ENCODE measurements at regions not wholly inside any gene's neighbourhood (a gene's known extent, or its start where the extent isn't known, plus 50 kb on each side); places are given as distances from the start of the nearest gene placed in this dataset.
"Not testable (repeated sequence)": the region's sequence is repeated elsewhere in the genome, so short reads cannot be mapped to it uniquely, and the experiment has no call there.

- not testable (repeated sequence) for H3K27ac ChIP-seq (replicated peaks; ENCODE audit: low read length); H3K14ac ChIP-seq (ENCODE audit: low read length); DNase-seq (ENCODE audit: low spot score); H3K79me1 ChIP-seq (ENCODE audit: low read depth, low read length); H3K27me3 ChIP-seq (ENCODE audit: control insufficient read depth in 3 of 3, insufficient read depth in 3 of 3, low read depth in 1 of 3, low read length in 3 of 3); H3K18ac ChIP-seq (ENCODE audit: low read length); H2BK12ac ChIP-seq (ENCODE audit: low read length); H3K4me2 ChIP-seq (ENCODE audit: insufficient read depth, low read length, poor library complexity, severe bottlenecking); H3K23ac ChIP-seq (ENCODE audit: low read depth, low read length, poor library complexity); H2BK5ac ChIP-seq (ENCODE audit: low read length); H4K91ac ChIP-seq (ENCODE audit: low read depth, low read length, poor library complexity); H3K9me3 ChIP-seq (replicated peaks in 1 of 2; ENCODE audit: control insufficient read depth in 2 of 2, insufficient read depth in 1 of 2, low read depth in 1 of 2, low read length in 2 of 2); H2BK15ac ChIP-seq (ENCODE audit: low read length); H3K4me3 ChIP-seq (ENCODE audit: low read length in 2 of 2); H3K9ac ChIP-seq (ENCODE audit: low read depth, low read length, poor library complexity); H3K4ac ChIP-seq (ENCODE audit: low read length); H2AFZ ChIP-seq (ENCODE audit: low read length); H2BK120ac ChIP-seq (ENCODE audit: low read depth, low read length); H2AK5ac ChIP-seq (ENCODE audit: low read depth, low read length); H4K8ac ChIP-seq (ENCODE audit: low read depth, low read length); H3K36me3 ChIP-seq (replicated peaks in 1 of 2; ENCODE audit: control insufficient read depth in 2 of 2, insufficient read depth in 2 of 2, low read length in 2 of 2); H3K4me1 ChIP-seq (ENCODE audit: control insufficient read depth in 2 of 2, insufficient read depth in 1 of 2, low read depth in 1 of 2, low read length in 2 of 2)
- WGBS, 2 donors (ENCODE audit: extremely low coverage in 2 of 2, insufficient read length in 2 of 2, insufficient replicate concordance in 1 of 2) = no CpG with 5 or more reads among the region's 5 CpGs
Measured at GRCh38 chr3:159681717-159682116, 306.9 kb upstream of the IL12A start.

GRCh38 chr3:159685801-159686200 lies 302.8 kb upstream of the IL12A start:
- no peak overlapping the region for H4K91ac ChIP-seq (ENCODE audit: low read depth, low read length, poor library complexity)
- H3K79me1 ChIP-seq (ENCODE audit: low read depth, low read length) = no peaks in the 10 kb centered on the region
- H2BK12ac ChIP-seq (ENCODE audit: low read length) = no peak overlapping the region
- no peaks in the 10 kb centered on the region for H3K9me3 ChIP-seq (replicated peaks in 1 of 2; ENCODE audit: control insufficient read depth in 2 of 2, insufficient read depth in 1 of 2, low read depth in 1 of 2, low read length in 2 of 2)
- H3K27me3 ChIP-seq (ENCODE audit: control insufficient read depth in 3 of 3, insufficient read depth in 3 of 3, low read depth in 1 of 3, low read length in 3 of 3) = no peaks in the 10 kb centered on the region
- DNase-seq (ENCODE audit: low spot score) = no peak
- no peak overlapping the region for H2BK120ac ChIP-seq (ENCODE audit: low read depth, low read length)
- H3K23ac ChIP-seq (ENCODE audit: low read depth, low read length, poor library complexity) = no peak overlapping the region
- no peak overlapping the region for H3K4me3 ChIP-seq (ENCODE audit: low read length in 2 of 2)
- no peaks in the 10 kb centered on the region for H3K36me3 ChIP-seq (replicated peaks in 1 of 2; ENCODE audit: control insufficient read depth in 2 of 2, insufficient read depth in 2 of 2, low read length in 2 of 2)
- H2AFZ ChIP-seq (ENCODE audit: low read length) = no peak overlapping the region
- H2BK5ac ChIP-seq (ENCODE audit: low read length) = no peak overlapping the region
- H2AK5ac ChIP-seq (ENCODE audit: low read depth, low read length) = no peak overlapping the region
- H3K4me1 ChIP-seq (ENCODE audit: control insufficient read depth in 2 of 2, insufficient read depth in 1 of 2, low read depth in 1 of 2, low read length in 2 of 2) = no peaks in the 10 kb centered on the region
- H3K18ac ChIP-seq (ENCODE audit: low read length) = no peak overlapping the region
- H3K4ac ChIP-seq (ENCODE audit: low read length) = no peak overlapping the region
- H3K14ac ChIP-seq (ENCODE audit: low read length) = no peak overlapping the region
- H3K9ac ChIP-seq (ENCODE audit: low read depth, low read length, poor library complexity) = no peak overlapping the region
- H3K4me2 ChIP-seq (ENCODE audit: insufficient read depth, low read length, poor library complexity, severe bottlenecking) = no peak overlapping the region
- H3K27ac ChIP-seq (replicated peaks; ENCODE audit: low read length) = no peak overlapping the region
- no peak overlapping the region for H4K8ac ChIP-seq (ENCODE audit: low read depth, low read length)
- H2BK15ac ChIP-seq (ENCODE audit: low read length) = no peak overlapping the region

- Histone ChIP-seq H3K4me2 (ENCODE audit: insufficient read depth, low read length, poor library complexity, severe bottlenecking) (no peak overlapping the region), H3K79me1 (ENCODE audit: low read depth, low read length) (peaks cover 2% of the 10 kb centered on the region), H3K27ac (replicated peaks; ENCODE audit: low read length) (no peak overlapping the region), H2BK15ac (ENCODE audit: low read length) (no peak overlapping the region), H3K36me3 (replicated peaks in 1 of 2; ENCODE audit: control insufficient read depth in 2 of 2, insufficient read depth in 2 of 2, low read length in 2 of 2) (no peaks in the 10 kb centered on the region), H2AK5ac (ENCODE audit: low read depth, low read length) (no peak overlapping the region), H3K14ac (ENCODE audit: low read length) (no peak overlapping the region), H4K8ac (ENCODE audit: low read depth, low read length) (no peak overlapping the region), H3K18ac (ENCODE audit: low read length) (no peak overlapping the region), H3K9ac (ENCODE audit: low read depth, low read length, poor library complexity) (no peak overlapping the region), H2BK120ac (ENCODE audit: low read depth, low read length) (no peak overlapping the region), H4K91ac (ENCODE audit: low read depth, low read length, poor library complexity) (no peak overlapping the region), H2BK5ac (ENCODE audit: low read length) (no peak overlapping the region), H3K4ac (ENCODE audit: low read length) (no peak overlapping the region), H3K9me3 (replicated peaks in 1 of 2; ENCODE audit: control insufficient read depth in 2 of 2, insufficient read depth in 1 of 2, low read depth in 1 of 2, low read length in 2 of 2) (no peaks in the 10 kb centered on the region), H2AFZ (ENCODE audit: low read length) (no peak overlapping the region), H3K4me1 (ENCODE audit: control insufficient read depth in 2 of 2, insufficient read depth in 1 of 2, low read depth in 1 of 2, low read length in 2 of 2) (no peaks in the 10 kb centered on the region), H3K23ac (ENCODE audit: low read depth, low read length, poor library complexity) (no peak overlapping the region), H3K27me3 (ENCODE audit: control insufficient read depth in 3 of 3, insufficient read depth in 3 of 3, low read depth in 1 of 3, low read length in 3 of 3) (no peaks in the 10 kb centered on the region), H2BK12ac (ENCODE audit: low read length) (no peak overlapping the region), H3K4me3 (ENCODE audit: low read length in 2 of 2) (no peak overlapping the region)
- no CpG with 5 or more reads among the region's 4 CpGs for WGBS, 2 donors (ENCODE audit: extremely low coverage in 2 of 2, insufficient read length in 2 of 2, insufficient replicate concordance in 1 of 2)
- no peak for DNase-seq (ENCODE audit: low spot score)
Measured at GRCh38 chr3:159693226-159693625, 295.4 kb upstream of the IL12A start.

- peaks cover 0 to 4% of the 10 kb centered on the region in 2 donors for H3K4me1 ChIP-seq (ENCODE audit: control insufficient read depth in 2 of 2, insufficient read depth in 1 of 2, low read depth in 1 of 2, low read length in 2 of 2)
- no CpG with 5 or more reads among the region's 7 CpGs for WGBS, 2 donors (ENCODE audit: extremely low coverage in 2 of 2, insufficient read length in 2 of 2, insufficient replicate concordance in 1 of 2)
Measured at GRCh38 chr3:159711560-159712333, 276.9 kb upstream of the IL12A start.

More at GRCh38 chr3:159711560-159712333, 276.9 kb upstream of the IL12A start:
- H3K23ac ChIP-seq (ENCODE audit: low read depth, low read length, poor library complexity) = no peak overlapping the region
- no peaks in the 10 kb centered on the region for H3K27me3 ChIP-seq (ENCODE audit: control insufficient read depth in 3 of 3, insufficient read depth in 3 of 3, low read depth in 1 of 3, low read length in 3 of 3)
- H2BK12ac ChIP-seq (ENCODE audit: low read length) = no peak overlapping the region
- H3K79me1 ChIP-seq (ENCODE audit: low read depth, low read length) = no peaks in the 10 kb centered on the region
- no peak overlapping the region for H2BK5ac ChIP-seq (ENCODE audit: low read length)
- no peak overlapping the region for H4K91ac ChIP-seq (ENCODE audit: low read depth, low read length, poor library complexity)
- H3K36me3 ChIP-seq (replicated peaks in 1 of 2; ENCODE audit: control insufficient read depth in 2 of 2, insufficient read depth in 2 of 2, low read length in 2 of 2) = no peaks in the 10 kb centered on the region
- H2BK15ac ChIP-seq (ENCODE audit: low read length) = no peak overlapping the region
- peak overlapping the region; percentile 73 for H2AFZ ChIP-seq (ENCODE audit: low read length)
- no peak overlapping the region for H3K4ac ChIP-seq (ENCODE audit: low read length)
- H3K9me3 ChIP-seq (replicated peaks in 1 of 2; ENCODE audit: control insufficient read depth in 2 of 2, insufficient read depth in 1 of 2, low read depth in 1 of 2, low read length in 2 of 2) = no peaks in the 10 kb centered on the region
- H3K4me2 ChIP-seq (ENCODE audit: insufficient read depth, low read length, poor library complexity, severe bottlenecking) = no peak overlapping the region
- no peak overlapping the region for H3K9ac ChIP-seq (ENCODE audit: low read depth, low read length, poor library complexity)
- no peak overlapping the region for H3K4me3 ChIP-seq (ENCODE audit: low read length in 2 of 2)
- peak overlapping the region; percentile 62 for H3K18ac ChIP-seq (ENCODE audit: low read length)
- no peak overlapping the region for H4K8ac ChIP-seq (ENCODE audit: low read depth, low read length)
- H3K27ac ChIP-seq (replicated peaks; ENCODE audit: low read length) = peak overlapping the region; percentile 61
- H2BK120ac ChIP-seq (ENCODE audit: low read depth, low read length) = no peak overlapping the region
- H2AK5ac ChIP-seq (ENCODE audit: low read depth, low read length) = no peak overlapping the region
- peak; percentile 14 for DNase-seq (ENCODE audit: low spot score)
- no peak overlapping the region for H3K14ac ChIP-seq (ENCODE audit: low read length)

All from neuronal stem cell (in vitro differentiated cells).